ENCODE measurements at regions not wholly inside any gene's neighbourhood (a gene's known extent, or its start where the extent isn't known, plus 50 kb on each side); places are given as distances from the start of the nearest gene placed in this dataset.

GRCh38 chr5:88539026-88539425 is 270.4 kb upstream of the TMEM161B start:
- DNase-seq: no peak
- no TSS peak for BruUV-seq (replicated peaks)
- CTCF ChIA-PET: no interaction called here
- no peaks in the 10 kb centered on the region for H3K4me1 Mint-ChIP-seq (ENCODE audit: low read depth, unreplicated experiment)
- intact Hi-C loops (cut with micrococcal nuclease; ENCODE audit: unreplicated experiment): no loop called here
- no peak overlapping the region for H3K27ac Mint-ChIP-seq (ENCODE audit: unreplicated experiment)
- TF ChIP-seq CTCF (IDR thresholded peaks at IDR 0.05; ENCODE audit: unreplicated experiment): no peak
- no peaks in the 10 kb centered on the region for H3K27me3 Mint-ChIP-seq (ENCODE audit: unreplicated experiment)
- peaks cover under 1% of the 10 kb centered on the region for H3K9me3 Mint-ChIP-seq (ENCODE audit: low read depth, unreplicated experiment)
- no peak overlapping the region for H3K4me3 Mint-ChIP-seq (ENCODE audit: low read depth, unreplicated experiment)
- H3K36me3 Mint-ChIP-seq (ENCODE audit: insufficient read depth, unreplicated experiment): no peaks in the 10 kb centered on the region

GRCh38 chr5:88536146-88536545 is 267.5 kb upstream of the TMEM161B start:
- no peak overlapping the region for H3K27ac Mint-ChIP-seq (ENCODE audit: unreplicated experiment)
- DNase-seq: no peak
- BruUV-seq (replicated peaks): no TSS peak
- H3K36me3 Mint-ChIP-seq (ENCODE audit: insufficient read depth, unreplicated experiment): no peaks in the 10 kb centered on the region
- intact Hi-C loops (cut with micrococcal nuclease; ENCODE audit: unreplicated experiment): no loop called here
- H3K4me1 Mint-ChIP-seq (ENCODE audit: low read depth, unreplicated experiment): no peaks in the 10 kb centered on the region
- no peaks in the 10 kb centered on the region for H3K27me3 Mint-ChIP-seq (ENCODE audit: unreplicated experiment)
- peaks cover 8% of the 10 kb centered on the region for H3K9me3 Mint-ChIP-seq (ENCODE audit: low read depth, unreplicated experiment)
- no peak for TF ChIP-seq CTCF (IDR thresholded peaks at IDR 0.05; ENCODE audit: unreplicated experiment)
- H3K4me3 Mint-ChIP-seq (ENCODE audit: low read depth, unreplicated experiment): no peak overlapping the region
- CTCF ChIA-PET: no interaction called here

GRCh38 chr5:88524941-88525340 is 256.3 kb upstream of the TMEM161B start:
- Mint-ChIP-seq H3K27me3 (ENCODE audit: unreplicated experiment) (no peaks in the 10 kb centered on the region), H3K4me3 (ENCODE audit: low read depth, unreplicated experiment) (no peak overlapping the region), H3K4me1 (ENCODE audit: low read depth, unreplicated experiment) (no peaks in the 10 kb centered on the region), H3K27ac (ENCODE audit: unreplicated experiment) (no peak overlapping the region), H3K36me3 (ENCODE audit: insufficient read depth, unreplicated experiment) (no peaks in the 10 kb centered on the region), H3K9me3 (ENCODE audit: low read depth, unreplicated experiment) (no peaks in the 10 kb centered on the region)
- no peak for TF ChIP-seq CTCF (IDR thresholded peaks at IDR 0.05; ENCODE audit: unreplicated experiment)
- BruUV-seq (replicated peaks): no TSS peak
- CTCF ChIA-PET: no interaction called here
- DNase-seq: no peak
- intact Hi-C loops (cut with micrococcal nuclease; ENCODE audit: unreplicated experiment): no loop called here

- intact Hi-C loops (cut with micrococcal nuclease; ENCODE audit: unreplicated experiment): no loop called here
Measured at GRCh38 chr5:88519066-88519465, 250.4 kb upstream of the TMEM161B start.

More at GRCh38 chr5:88519066-88519465, 250.4 kb upstream of the TMEM161B start:
- no peak for TF ChIP-seq CTCF (IDR thresholded peaks at IDR 0.05; ENCODE audit: unreplicated experiment)
- Mint-ChIP-seq H3K27me3 (ENCODE audit: unreplicated experiment) (no peaks in the 10 kb centered on the region), H3K4me3 (ENCODE audit: low read depth, unreplicated experiment) (no peak overlapping the region), H3K27ac (ENCODE audit: unreplicated experiment) (no peak overlapping the region), H3K9me3 (ENCODE audit: low read depth, unreplicated experiment) (no peaks in the 10 kb centered on the region), H3K4me1 (ENCODE audit: low read depth, unreplicated experiment) (no peaks in the 10 kb centered on the region), H3K36me3 (ENCODE audit: insufficient read depth, unreplicated experiment) (no peaks in the 10 kb centered on the region)
- BruUV-seq (replicated peaks): no TSS peak
- no peak for DNase-seq
- CTCF ChIA-PET: no interaction called here
